Kidney (tissue), 13 donors: ENCODE measurements at regions not wholly inside any gene's neighbourhood (a gene's known extent, or its start where the extent isn't known, plus 50 kb on each side); places are given as distances from the start of the nearest gene placed in this dataset.
"Not testable (repeated sequence)": the region's sequence is repeated elsewhere in the genome, so short reads cannot be mapped to it uniquely, and the experiment has no call there.

Experiments used
- DNase-seq, 5 donors: peaks; one replicate each; pipeline ENCODE4 v3.0.0-alpha.2; 2013 to 2020
- FAIRE-seq: peaks from 2 replicates; lab custom pipeline; 2012; peaks lifted over from hg19 to GRCh38; lab: Jason Lieb, UNC
- H3K27ac ChIP-seq, 2 donors: one replicate each; pipeline ENCODE4 v1.7.0; 2013; ENCODE audit warnings: low read depth in 2 of 2, low read length in 2 of 2, inconsistent platforms in 1 of 2
- H3K27me3 ChIP-seq: one replicate; pipeline ENCODE4 v1.7.1; 2013; ENCODE audit warnings: low read length, inconsistent platforms; ENCODE audit not compliant: control insufficient read depth, insufficient read depth
- H3K36me3 ChIP-seq, 3 donors: one replicate each; pipeline versions ENCODE4 v1.7.0 to v1.7.1; 2013; ENCODE audit warnings: low read length in 3 of 3, control low read depth in 1 of 3, inconsistent platforms in 1 of 3; ENCODE audit not compliant: insufficient read depth in 3 of 3, control insufficient read depth in 2 of 3
- H3K4me1 ChIP-seq, 3 donors: one replicate each; pipeline versions ENCODE4 v1.7.0 to v1.7.1; 2013; ENCODE audit warnings: low read length in 3 of 3, inconsistent platforms in 1 of 3, low read depth in 1 of 3; ENCODE audit not compliant: control insufficient read depth in 2 of 3, insufficient read depth in 2 of 3
- H3K4me3 ChIP-seq, 3 donors: one replicate each; pipeline versions ENCODE4 v1.7.0 to v1.8.1; 2013; ENCODE audit warnings: low read length in 3 of 3, control low read depth in 1 of 3, inconsistent platforms in 1 of 3
- H3K9ac ChIP-seq, 3 donors: one replicate each; pipeline versions ENCODE4 v1.7.0 to v1.7.1; 2013; ENCODE audit warnings: low read length in 3 of 3, control low read depth in 1 of 3, inconsistent platforms in 1 of 3
- H3K9me3 ChIP-seq, 3 donors: one replicate each; pipeline versions ENCODE4 v1.7.0 to v1.7.1; 2013; ENCODE audit warnings: low read length in 3 of 3, control low read depth in 1 of 3, inconsistent platforms in 1 of 3; ENCODE audit not compliant: control insufficient read depth in 2 of 3, insufficient read depth in 1 of 3
- intact Hi-C: fragments of 100-400 bp; cut with DNase I; formaldehyde crosslinking; loops from one replicate; pipeline ENCODE4 v1.11.1; 2022
- TF ChIP-seq, protein P1 (sequence below): IDR thresholded peaks from 3 replicates; pipeline ENCODE4 v1.5.1; 2012; ENCODE audit warnings: mild to moderate bottlenecking, moderate library complexity, borderline replicate concordance; ENCODE audit not compliant: insufficient read depth; ENCODE audit errors: extremely low read depth
- donor health status: control.
- donor health status: control.
- donor health status: control.
- donor health status: control.
- donor health status: control.
- donor health status: DM: yes; HTN: yes; CAD: no.
- donor health status: Normal renal cell carcinoma (clear cell type).

DNA sequence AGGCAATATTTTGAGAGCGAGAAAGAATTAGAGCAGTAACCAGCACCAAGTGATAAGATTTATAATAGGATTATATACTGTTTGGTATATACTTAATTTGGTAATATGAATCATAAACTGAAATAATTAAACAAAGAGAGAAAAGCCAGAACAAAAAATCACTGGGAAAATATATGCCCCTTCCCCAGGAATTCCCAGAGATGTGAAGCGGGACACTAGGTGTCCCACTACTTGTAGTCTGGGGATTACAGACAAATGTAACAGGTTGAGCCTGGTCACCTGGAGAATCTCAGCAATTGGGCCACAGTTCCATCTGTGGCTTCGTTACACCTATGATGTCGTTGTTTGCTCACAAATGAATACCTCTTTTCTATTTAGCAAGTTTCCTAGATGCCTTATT lies 256.1 kb upstream of the CHAC2 start:
- no peaks in the 10 kb centered on the region for H3K27me3 ChIP-seq
- no peak overlapping the region for H3K9ac ChIP-seq
- H3K36me3 ChIP-seq: no peaks in the 10 kb centered on the region
- no peaks in the 10 kb centered on the region for H3K9me3 ChIP-seq
- DNase-seq (no peak), FAIRE-seq (no peak)
- TF ChIP-seq, protein P1, sequence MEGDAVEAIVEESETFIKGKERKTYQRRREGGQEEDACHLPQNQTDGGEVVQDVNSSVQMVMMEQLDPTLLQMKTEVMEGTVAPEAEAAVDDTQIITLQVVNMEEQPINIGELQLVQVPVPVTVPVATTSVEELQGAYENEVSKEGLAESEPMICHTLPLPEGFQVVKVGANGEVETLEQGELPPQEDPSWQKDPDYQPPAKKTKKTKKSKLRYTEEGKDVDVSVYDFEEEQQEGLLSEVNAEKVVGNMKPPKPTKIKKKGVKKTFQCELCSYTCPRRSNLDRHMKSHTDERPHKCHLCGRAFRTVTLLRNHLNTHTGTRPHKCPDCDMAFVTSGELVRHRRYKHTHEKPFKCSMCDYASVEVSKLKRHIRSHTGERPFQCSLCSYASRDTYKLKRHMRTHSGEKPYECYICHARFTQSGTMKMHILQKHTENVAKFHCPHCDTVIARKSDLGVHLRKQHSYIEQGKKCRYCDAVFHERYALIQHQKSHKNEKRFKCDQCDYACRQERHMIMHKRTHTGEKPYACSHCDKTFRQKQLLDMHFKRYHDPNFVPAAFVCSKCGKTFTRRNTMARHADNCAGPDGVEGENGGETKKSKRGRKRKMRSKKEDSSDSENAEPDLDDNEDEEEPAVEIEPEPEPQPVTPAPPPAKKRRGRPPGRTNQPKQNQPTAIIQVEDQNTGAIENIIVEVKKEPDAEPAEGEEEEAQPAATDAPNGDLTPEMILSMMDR: no peak
- intact Hi-C loops: no loop called here
- H3K4me3 ChIP-seq: no peak overlapping the region
- no peaks in the 10 kb centered on the region for H3K4me1 ChIP-seq
- H3K27ac ChIP-seq: no peak overlapping the region

DNA sequence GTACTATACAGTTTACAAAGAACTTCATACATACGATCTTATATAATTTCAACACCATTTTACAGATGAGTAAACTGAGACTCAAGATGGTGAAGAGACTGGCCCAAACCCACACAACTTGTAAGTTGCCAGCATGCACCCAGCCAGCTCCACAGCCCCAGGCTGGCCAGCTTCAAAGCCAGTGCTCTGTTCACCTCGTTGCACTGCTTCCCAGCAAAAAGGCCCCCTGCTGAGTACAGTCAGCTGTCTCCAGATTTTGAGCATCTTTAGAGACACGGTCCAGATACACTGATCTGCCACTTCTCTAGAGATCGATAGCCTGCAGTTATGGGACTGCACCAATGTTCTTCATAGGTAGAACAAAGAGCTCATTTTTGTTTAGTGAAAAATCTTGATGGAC lies 257.2 kb upstream of the CHAC2 start:
- Histone ChIP-seq H3K27ac (no peak overlapping the region), H3K9ac (no peak overlapping the region), H3K9me3 (no peaks in the 10 kb centered on the region), H3K36me3 (no peaks in the 10 kb centered on the region), H3K27me3 (no peaks in the 10 kb centered on the region), H3K4me1 (no peaks in the 10 kb centered on the region), H3K4me3 (no peak overlapping the region)
- intact Hi-C loops: no loop called here
- FAIRE-seq: no peak
- no peak for DNase-seq
- TF ChIP-seq, protein P1: no peak

DNA sequence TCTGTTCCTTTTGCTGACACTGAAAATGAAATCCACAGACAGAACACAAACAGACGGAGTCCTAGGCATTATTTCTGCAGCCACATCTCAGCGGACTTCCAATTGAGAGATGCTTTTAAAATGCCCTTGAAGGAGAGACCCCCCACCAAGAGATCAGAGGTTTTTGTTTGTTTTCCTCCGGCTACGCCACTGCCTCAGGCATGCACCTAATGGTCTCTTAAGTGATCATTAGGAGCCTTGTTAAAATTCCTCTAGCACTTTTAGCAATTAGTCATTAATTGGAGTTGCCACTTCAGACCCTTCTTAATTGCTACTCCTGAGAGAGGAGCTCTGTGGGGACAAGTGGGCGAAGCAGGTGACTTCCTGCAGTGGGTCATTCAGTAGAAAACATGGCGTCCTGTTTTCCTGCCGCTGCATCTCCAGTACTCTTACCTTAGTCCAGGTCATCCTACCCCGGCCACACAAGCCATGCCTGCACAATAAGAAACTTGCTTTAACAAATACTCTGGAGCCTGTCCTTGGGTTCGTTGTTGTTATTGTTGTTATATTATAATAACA lies 257.7 kb upstream of the CHAC2 start:
- FAIRE-seq (no peak), DNase-seq (no peak)
- Histone ChIP-seq H3K27ac (no peak overlapping the region), H3K9ac (no peak overlapping the region), H3K9me3 (no peaks in the 10 kb centered on the region), H3K36me3 (no peaks in the 10 kb centered on the region), H3K27me3 (no peaks in the 10 kb centered on the region), H3K4me3 (no peak overlapping the region), H3K4me1 (no peaks in the 10 kb centered on the region)
- TF ChIP-seq, protein P1: no peak
- intact Hi-C loops: no loop called here

DNA sequence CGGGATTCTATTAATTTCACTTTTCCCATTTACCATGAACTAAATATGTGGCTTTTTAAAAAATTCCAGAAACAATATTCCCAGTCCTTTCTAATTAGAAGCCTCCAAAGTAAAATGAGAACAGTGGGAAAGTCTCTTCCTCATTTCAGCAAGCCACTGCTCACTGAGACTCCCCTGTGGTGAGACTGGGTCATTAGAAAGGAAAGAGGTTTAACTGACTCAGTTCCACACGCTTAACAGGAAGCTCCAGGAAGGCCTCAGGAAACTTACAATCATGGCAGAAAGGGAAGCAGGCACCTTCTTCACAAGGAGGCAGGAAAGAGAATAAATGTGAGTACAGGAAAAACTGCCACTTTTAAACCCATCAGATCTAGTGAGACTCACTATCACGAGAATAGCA lies 258.9 kb upstream of the CHAC2 start:
- no peak for DNase-seq
- no peak for FAIRE-seq
- no peaks in the 10 kb centered on the region for H3K36me3 ChIP-seq
- H3K4me3 ChIP-seq: no peak overlapping the region
- H3K9me3 ChIP-seq: no peaks in the 10 kb centered on the region
- TF ChIP-seq, protein P1: no peak
- H3K9ac ChIP-seq: no peak overlapping the region
- intact Hi-C loops: no loop called here
- no peaks in the 10 kb centered on the region for H3K27me3 ChIP-seq
- H3K27ac ChIP-seq: no peak overlapping the region
- no peaks in the 10 kb centered on the region for H3K4me1 ChIP-seq

DNA sequence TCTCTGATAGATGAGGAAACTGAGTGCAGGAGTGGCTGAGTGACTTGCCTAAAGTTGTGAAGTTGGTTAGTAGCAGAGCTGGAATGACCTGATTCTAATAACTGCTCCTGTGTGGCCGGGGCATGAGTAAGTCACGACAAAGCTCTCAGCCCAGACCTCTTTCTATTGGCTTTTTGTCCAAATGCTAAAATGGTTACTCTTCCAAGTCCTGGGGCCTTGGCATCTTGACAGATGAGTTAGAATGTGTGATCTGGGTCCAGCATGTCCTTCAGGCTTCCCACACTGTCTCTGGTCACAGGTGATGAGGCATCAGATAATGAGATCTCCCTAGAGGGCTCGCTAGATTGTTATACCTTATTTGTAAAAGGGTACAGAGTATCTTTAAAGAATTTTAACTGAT lies 260.5 kb upstream of the CHAC2 start:
- H3K4me1 ChIP-seq, H3K9ac ChIP-seq, H3K27ac ChIP-seq, H3K9me3 ChIP-seq, FAIRE-seq, H3K27me3 ChIP-seq, H3K4me3 ChIP-seq, H3K36me3 ChIP-seq, DNase-seq, intact Hi-C loops: not testable (repeated sequence)
